Caco-2 (cell line): ENCODE measurements at regions not wholly inside any gene's neighbourhood (a gene's known extent, or its start where the extent isn't known, plus 50 kb on each side); places are given as distances from the start of the nearest gene placed in this dataset.

Source experiments
- BruUV-seq: library from RNA; stranded (reverse); fragments of 400-500 nt; replicated peaks from 2 replicates; lab custom pipeline; 2021; lab: Mats Ljungman, UMichigan
- CTCF ChIA-PET: fragments of 300-600 bp; sonication (Branson Sonifier 250); formaldehyde crosslinking; loops from one replicate; lab custom pipeline; 2022; ENCODE audit warnings: antibody characterized with exemption; lab: Charles Lee
- POLR2A ChIA-PET: fragments of 300-600 bp; sonication (Branson Sonifier 250); formaldehyde crosslinking; loops from one replicate; lab custom pipeline; 2022; ENCODE audit warnings: antibody characterized with exemption; lab: Charles Lee
- DNase-seq, 2 experiments: peaks; one replicate each; pipeline versions ENCODE4 v3.0.0 to v3.0.0-alpha.2; 2020 to 2022
- H3K27me3 ChIP-seq: replicated peaks from 2 replicates; pipeline ENCODE4 v1.6.0; 2011; ENCODE audit warnings: low read length; ENCODE audit not compliant: control insufficient read depth, insufficient read depth
- H3K36me3 ChIP-seq: 2 replicates; pipeline ENCODE4 v1.5.1; 2011; ENCODE audit warnings: low read length; ENCODE audit not compliant: control insufficient read depth, insufficient read depth
- H3K4me1 ChIP-seq: fragments of 250-450 bp; sonication (Bioruptor Pico); 2 replicates; pipeline ENCODE4 v1.5.1; 2020; ENCODE audit warnings: mild to moderate bottlenecking
- H3K4me3 ChIP-seq: 2 replicates; pipeline ENCODE4 v1.5.1; 2011; ENCODE audit warnings: low read depth, mild to moderate bottlenecking, control low read depth, low read length
- H3K9me3 ChIP-seq: fragments of 250-450 bp; sonication (Bioruptor Pico); 2 replicates; pipeline ENCODE4 v1.5.1; 2020; ENCODE audit warnings: mild to moderate bottlenecking, moderate library complexity
- H3K27ac Mint-ChIP-seq: one replicate; pipeline ENCODE4 v1.8.0; 2022; ENCODE audit warnings: mixed read lengths; ENCODE audit not compliant: unreplicated experiment
- H3K27me3 Mint-ChIP-seq: one replicate; pipeline ENCODE4 v1.8.0; 2022; ENCODE audit warnings: mixed read lengths; ENCODE audit not compliant: insufficient read depth, unreplicated experiment
- H3K36me3 Mint-ChIP-seq: one replicate; pipeline ENCODE4 v1.8.0; 2022; ENCODE audit warnings: mild to moderate bottlenecking, mixed read lengths; ENCODE audit not compliant: insufficient read depth, unreplicated experiment
- H3K4me1 Mint-ChIP-seq: one replicate; pipeline ENCODE4 v1.8.0; 2022; ENCODE audit warnings: low read depth, mixed read lengths; ENCODE audit not compliant: unreplicated experiment
- H3K4me3 Mint-ChIP-seq: one replicate; pipeline ENCODE4 v1.8.0; 2022; ENCODE audit warnings: mild to moderate bottlenecking, moderate library complexity, mixed read lengths; ENCODE audit not compliant: unreplicated experiment
- H3K9me3 Mint-ChIP-seq: one replicate; pipeline ENCODE4 v1.8.0; 2022; ENCODE audit warnings: mixed read lengths; ENCODE audit not compliant: unreplicated experiment
- CTCF ChIP-seq, 2 experiments: fragments of 200-600 bp in 1 of 2; IDR thresholded peaks; 1 replicate in 1 of 2; 2 replicates in 1 of 2; pipeline versions ENCODE4 v1.5.1 to v1.8.0; 2011 to 2022; ENCODE audit warnings: antibody characterized with exemption in 1 of 2, control low read depth in 1 of 2, inconsistent platforms in 1 of 2, low read depth in 1 of 2, low read length in 1 of 2, mild to moderate bottlenecking in 1 of 2, moderate library complexity in 1 of 2; ENCODE audit not compliant: insufficient read depth in 1 of 2, severe bottlenecking in 1 of 2, unreplicated experiment in 1 of 2
- intact Hi-C: fragments of 100-400 bp; cut with micrococcal nuclease; formaldehyde crosslinking; loops from one replicate; pipeline ENCODE4 v1.10.0; 2022; ENCODE audit not compliant: unreplicated experiment

- no peak for TF ChIP-seq CTCF (IDR thresholded peaks at IDR 0.05; ENCODE audit: insufficient read depth in 1 of 2, low read depth in 1 of 2, low read length in 1 of 2, severe bottlenecking in 1 of 2, unreplicated experiment in 1 of 2)
- H3K27me3 ChIP-seq = no peaks in the 10 kb centered on the region
- Mint-ChIP-seq H3K27ac (no peak overlapping the region), H3K27me3 (no peaks in the 10 kb centered on the region), H3K4me1 (peaks cover 10% of the 10 kb centered on the region), H3K36me3 (no peaks in the 10 kb centered on the region), H3K4me3 (no peak overlapping the region), H3K9me3 (no peaks in the 10 kb centered on the region)
- no peaks in the 10 kb centered on the region for H3K36me3 ChIP-seq
- H3K4me3 ChIP-seq = no peak overlapping the region
- no TSS peak for BruUV-seq
- ChIA-PET POLR2A (no interaction called here), CTCF (interaction anchor here (0.9 to 1.0 kb wide), 2 partner anchors 9 to 171 kb away, joined by 3 to 4 read pairs; no protein-coding TSS in a partner anchor)
- H3K4me1 ChIP-seq = no peaks in the 10 kb centered on the region
- intact Hi-C loops = loop anchor here (10.0 kb wide), 1 partner anchor 1161 kb away; no protein-coding TSS in a partner anchor
- no peak for DNase-seq
- no peaks in the 10 kb centered on the region for H3K9me3 ChIP-seq
These were observed 288.6 kb upstream of the DAB2 start for GRCh38 chr5:39713250-39713916.

- Histone ChIP-seq H3K36me3 (no peaks in the 10 kb centered on the region), H3K4me3 (no peak overlapping the region), H3K27me3 (no peaks in the 10 kb centered on the region), H3K9me3 (no peaks in the 10 kb centered on the region), H3K4me1 (no peaks in the 10 kb centered on the region)
- TF ChIP-seq CTCF (IDR thresholded peaks at IDR 0.05; ENCODE audit: insufficient read depth in 1 of 2, low read depth in 1 of 2, low read length in 1 of 2, severe bottlenecking in 1 of 2, unreplicated experiment in 1 of 2) = no peak
- POLR2A ChIA-PET = no interaction called here
- H3K27ac Mint-ChIP-seq = no peak overlapping the region
- no peak for DNase-seq
- H3K4me3 Mint-ChIP-seq = no peak overlapping the region
- CTCF ChIA-PET = interaction anchor here (0.9 kb wide), 1 partner anchor 9 kb away, joined by 4 read pairs; no protein-coding TSS in a partner anchor
- no peaks in the 10 kb centered on the region for H3K27me3 Mint-ChIP-seq
- no peaks in the 10 kb centered on the region for H3K9me3 Mint-ChIP-seq
- BruUV-seq = no TSS peak
- H3K36me3 Mint-ChIP-seq = no peaks in the 10 kb centered on the region
- peaks cover 10% of the 10 kb centered on the region for H3K4me1 Mint-ChIP-seq
- intact Hi-C loops = loop anchor here (10.0 kb wide), 1 partner anchor 1162 kb away; no protein-coding TSS in a partner anchor
These were observed 287.8 kb upstream of the DAB2 start for GRCh38 chr5:39712316-39713249.

GRCh38 chr5:39711821-39712220 lies 287.0 kb upstream of the DAB2 start:
- no TSS peak for BruUV-seq
- no peak overlapping the region for H3K27ac Mint-ChIP-seq
- H3K4me3 ChIP-seq = no peak overlapping the region
- H3K27me3 Mint-ChIP-seq = no peaks in the 10 kb centered on the region
- no peaks in the 10 kb centered on the region for H3K4me1 ChIP-seq
- H3K36me3 ChIP-seq = no peaks in the 10 kb centered on the region
- no peak for TF ChIP-seq CTCF (IDR thresholded peaks at IDR 0.05; ENCODE audit: insufficient read depth in 1 of 2, low read depth in 1 of 2, low read length in 1 of 2, severe bottlenecking in 1 of 2, unreplicated experiment in 1 of 2)
- POLR2A ChIA-PET = no interaction called here
- DNase-seq = no peak
- intact Hi-C loops = loop anchor here (10.0 kb wide), 1 partner anchor 1163 kb away; no protein-coding TSS in a partner anchor
- peaks cover 8% of the 10 kb centered on the region for H3K4me1 Mint-ChIP-seq
- H3K36me3 Mint-ChIP-seq = no peaks in the 10 kb centered on the region
- CTCF ChIA-PET = no interaction called here
- no peaks in the 10 kb centered on the region for H3K9me3 ChIP-seq
- no peak overlapping the region for H3K4me3 Mint-ChIP-seq
- H3K27me3 ChIP-seq = no peaks in the 10 kb centered on the region
- H3K9me3 Mint-ChIP-seq = no peaks in the 10 kb centered on the region
